ENCODE measurements at regions not wholly inside any gene's neighbourhood (a gene's known extent, or its start where the extent isn't known, plus 50 kb on each side); places are given as distances from the start of the nearest gene placed in this dataset.

DNA sequence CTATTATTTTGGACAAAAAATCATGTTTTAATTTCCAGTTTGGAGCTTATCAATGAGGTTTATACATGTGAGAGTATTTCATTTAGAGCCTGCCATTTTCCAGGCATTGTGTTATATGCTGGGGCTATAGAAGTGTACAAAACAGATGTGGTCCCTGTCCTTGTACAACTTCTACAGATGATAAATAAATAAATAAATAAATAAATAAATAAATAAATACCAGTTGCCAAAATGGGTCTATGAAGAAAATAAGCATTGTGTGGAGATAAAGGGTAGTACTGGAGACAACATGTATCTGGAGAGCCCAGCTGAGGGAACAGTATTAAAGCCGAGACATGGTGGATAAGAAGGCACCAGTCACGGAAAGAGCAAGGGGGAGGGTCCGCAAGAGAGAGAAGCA, 210.0 kb downstream of the SS18 start:
- Histone ChIP-seq H3K27ac (ENCODE audit: insufficient read depth, low read depth, low read length) (no peak overlapping the region), H3K4me1 (ENCODE audit: control insufficient read depth, extremely low read depth, insufficient read depth, low read length) (no peaks in the 10 kb centered on the region), H3K4me2 (ENCODE audit: insufficient read depth, low read length) (no peak overlapping the region), H4K20me1 (replicated peaks; ENCODE audit: control insufficient read depth, extremely low read depth, insufficient read depth, low read length) (no peaks in the 10 kb centered on the region), H2AFZ (ENCODE audit: low read depth, low read length) (no peak overlapping the region), H3K36me3 (ENCODE audit: control insufficient read depth in 2 of 2, extremely low read depth in 1 of 2, insufficient read depth in 2 of 2, low read length in 2 of 2) (no peaks in the 10 kb centered on the region), H3K9ac (replicated peaks; ENCODE audit: extremely low read depth, insufficient read depth, low read length) (no peak overlapping the region), H3K9me1 (replicated peaks; ENCODE audit: control insufficient read depth, extremely low read depth, insufficient read depth, low read length) (no peaks in the 10 kb centered on the region), H3K9me3 (replicated peaks; ENCODE audit: control insufficient read depth, insufficient read depth, low read length) (no peaks in the 10 kb centered on the region), H3K4me3 (replicated peaks in 1 of 3; ENCODE audit: insufficient read depth in 1 of 3, low read depth in 1 of 3, low read length in 3 of 3) (no peak overlapping the region), H3K79me2 (ENCODE audit: control insufficient read depth, insufficient read depth, low read length) (no peaks in the 10 kb centered on the region), H3K27me3 (ENCODE audit: control insufficient read depth in 2 of 2, insufficient read depth in 2 of 2, low read length in 2 of 2) (peaks cover 1 to 17% of the 10 kb centered on the region in 2 experiments)
- no TSS peak for BruUV-seq (replicated peaks)
- DNase-seq (ENCODE audit: low read depth, low spot score) (no peak), FAIRE-seq (no peak)
- ChIA-PET POLR2A (no interaction called here), CTCF (interaction anchor here (0.8 to 1.2 kb wide), 3 partner anchors 13 to 1154 kb away, joined by 3 to 6 read pairs (median 3); no protein-coding TSS in a partner anchor)
- intact Hi-C loops (cut with micrococcal nuclease) (no loop called here), dilution Hi-C loops (cut with MboI; ENCODE audit: extremely low pct_ligation_motif_present, low sequenced_read_pairs) (no loop called here)
- TF ChIP-seq FOS (IDR thresholded peaks at IDR 0.05; ENCODE audit: borderline replicate concordance, insufficient read depth, low read length) = no peak
- TF ChIP-seq EZH2 (IDR thresholded peaks at IDR 0.05; ENCODE audit: borderline replicate concordance, low read depth, low read length, severe bottlenecking) = no peak
- TF ChIP-seq POLR2AphosphoS5 (IDR thresholded peaks at IDR 0.05; ENCODE audit: insufficient read depth, low read depth, low read length) = no peak

DNA sequence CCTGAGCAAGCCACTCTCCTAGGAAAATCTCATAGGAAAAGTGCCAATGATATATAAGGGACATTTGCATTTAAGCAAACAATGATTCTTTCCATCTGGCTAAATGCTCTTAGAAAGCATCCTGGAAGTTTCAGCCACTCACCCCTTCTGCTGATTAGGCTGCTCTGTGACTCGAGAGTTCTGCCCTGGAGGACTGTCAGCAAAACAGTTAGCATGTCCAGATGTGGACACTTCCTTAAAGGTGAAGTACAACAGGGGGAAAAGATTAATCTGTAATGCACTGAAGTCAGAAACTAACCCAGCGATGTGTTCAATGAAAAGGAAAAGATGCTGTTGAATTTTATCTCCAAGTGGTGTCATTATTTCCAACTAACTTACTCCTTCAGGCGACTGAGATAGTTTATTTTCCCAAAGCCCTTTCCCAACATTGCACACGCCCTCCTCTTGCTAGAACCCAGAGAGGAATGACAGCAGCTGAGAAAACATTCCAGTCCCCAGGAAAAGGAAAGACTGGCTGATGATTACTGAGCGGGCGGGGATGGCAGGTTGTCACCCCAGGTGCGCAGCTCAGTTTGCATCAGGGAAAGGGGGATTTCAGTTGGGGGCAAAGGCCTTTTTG, 214.0 kb downstream of the SS18 start:
- Histone ChIP-seq H3K9ac (replicated peaks; ENCODE audit: extremely low read depth, insufficient read depth, low read length) (no peak overlapping the region), H4K20me1 (replicated peaks; ENCODE audit: control insufficient read depth, extremely low read depth, insufficient read depth, low read length) (no peaks in the 10 kb centered on the region), H3K9me1 (replicated peaks; ENCODE audit: control insufficient read depth, extremely low read depth, insufficient read depth, low read length) (no peaks in the 10 kb centered on the region), H3K36me3 (ENCODE audit: control insufficient read depth in 2 of 2, extremely low read depth in 1 of 2, insufficient read depth in 2 of 2, low read length in 2 of 2) (no peaks in the 10 kb centered on the region), H3K79me2 (ENCODE audit: control insufficient read depth, insufficient read depth, low read length) (no peaks in the 10 kb centered on the region), H3K27ac (ENCODE audit: insufficient read depth, low read depth, low read length) (no peak overlapping the region), H3K9me3 (replicated peaks; ENCODE audit: control insufficient read depth, insufficient read depth, low read length) (no peaks in the 10 kb centered on the region), H2AFZ (ENCODE audit: low read depth, low read length) (no peak overlapping the region), H3K4me3 (replicated peaks in 1 of 3; ENCODE audit: insufficient read depth in 1 of 3, low read depth in 1 of 3, low read length in 3 of 3) (no peak overlapping the region), H3K4me1 (ENCODE audit: control insufficient read depth, extremely low read depth, insufficient read depth, low read length) (no peaks in the 10 kb centered on the region), H3K4me2 (ENCODE audit: insufficient read depth, low read length) (no peak overlapping the region), H3K27me3 (ENCODE audit: control insufficient read depth in 2 of 2, insufficient read depth in 2 of 2, low read length in 2 of 2) (peaks cover 1 to 21% of the 10 kb centered on the region in 2 experiments)
- dilution Hi-C loops (cut with MboI; ENCODE audit: extremely low pct_ligation_motif_present, low sequenced_read_pairs) = no loop called here
- CTCF ChIA-PET = interaction anchor here (0.6 to 1.1 kb wide), 2 partner anchors 10 to 32 kb away, joined by 3 read pairs; no protein-coding TSS in a partner anchor
- peak; percentile 15 for DNase-seq (ENCODE audit: low read depth, low spot score)
- BruUV-seq (replicated peaks) = no TSS peak
- intact Hi-C loops (cut with micrococcal nuclease) = no loop called here
- POLR2A ChIA-PET = no interaction called here
- TF ChIP-seq JUN (IDR thresholded peaks at IDR 0.05; ENCODE audit: borderline replicate concordance, insufficient read depth, insufficient read length, low read depth) = no peak
- no peak for TF ChIP-seq GATA2 (IDR thresholded peaks at IDR 0.05; ENCODE audit: insufficient read depth, insufficient read length, low read depth, low read length)
- no peak for TF ChIP-seq FOS (IDR thresholded peaks at IDR 0.05; ENCODE audit: borderline replicate concordance, insufficient read depth, low read length)
- TF ChIP-seq MAX (IDR thresholded peaks at IDR 0.05; ENCODE audit: insufficient read depth, insufficient read length) = no peak
- TF ChIP-seq EZH2 (IDR thresholded peaks at IDR 0.05; ENCODE audit: borderline replicate concordance, low read depth, low read length, severe bottlenecking) = no peak
- TF ChIP-seq MYC (IDR thresholded peaks at IDR 0.05; ENCODE audit: low read depth, low read length) = no peak
- no peak for TF ChIP-seq POLR2AphosphoS5 (IDR thresholded peaks at IDR 0.05; ENCODE audit: insufficient read depth, low read depth, low read length)
- no peak for TF ChIP-seq POLR2A (IDR thresholded peaks at IDR 0.05; ENCODE audit: low read depth, low read length)
- TF ChIP-seq CTCF (IDR thresholded peaks at IDR 0.05; ENCODE audit: extremely low read depth in 1 of 2, insufficient read depth in 1 of 2, low read depth in 1 of 2, low read length in 2 of 2) = no peak
- no peak for FAIRE-seq
